ENCODE measurements at regions not wholly inside any gene's neighbourhood (a gene's known extent, or its start where the extent isn't known, plus 50 kb on each side); places are given as distances from the start of the nearest gene placed in this dataset.

- Histone ChIP-seq H3K9ac (ENCODE audit: control insufficient read depth, extremely low read depth, insufficient read depth, low read length) (no peak overlapping the region), H3K79me2 (ENCODE audit: control insufficient read depth, insufficient read depth, low read length) (no peaks in the 10 kb centered on the region), H3K36me3 (ENCODE audit: control insufficient read depth in 2 of 2, extremely low read depth in 1 of 2, insufficient read depth in 2 of 2, low read length in 2 of 2) (no peaks in the 10 kb centered on the region), H3K4me1 (ENCODE audit: control insufficient read depth, extremely low read depth, insufficient read depth, low read length) (peaks cover 24% of the 10 kb centered on the region), H3K9me1 (ENCODE audit: control insufficient read depth, extremely low read depth, insufficient read depth, low read length) (no peaks in the 10 kb centered on the region), H3K4me2 (ENCODE audit: control insufficient read depth, extremely low read depth, insufficient read depth, low read depth, low read length) (peak overlapping the region; percentile 42), H3K27me3 (ENCODE audit: control insufficient read depth, extremely low read depth, insufficient read depth, low read length) (no peaks in the 10 kb centered on the region), H4K20me1 (ENCODE audit: control insufficient read depth, extremely low read depth, insufficient read depth, low read length) (no peaks in the 10 kb centered on the region), H2AFZ (ENCODE audit: control insufficient read depth, low read length) (no peak overlapping the region), H3K4me3 (ENCODE audit: control insufficient read depth in 2 of 3, extremely low read depth in 1 of 3, insufficient read depth in 2 of 3, low read depth in 1 of 3, low read length in 3 of 3) (peak overlapping the region in 1 of 3 experiments; percentile 9), H3K9me3 (ENCODE audit: control insufficient read depth, low read depth, low read length) (no peaks in the 10 kb centered on the region), H3K27ac (ENCODE audit: control insufficient read depth, insufficient read depth, low read length) (no peak overlapping the region)
- peak; percentile 49 for DNase-seq (ENCODE audit: low read depth, low spot score)
- FAIRE-seq, result peak; percentile 76
- no peak for TF ChIP-seq EZH2 (IDR thresholded peaks at IDR 0.05; ENCODE audit: low read length)
- TF ChIP-seq CTCF (optimal IDR thresholded peaks at IDR 0.05 in 1 of 3, IDR thresholded peaks at IDR 0.05 in 1 of 3, conservative IDR thresholded peaks at IDR 0.05 in 1 of 3; ENCODE audit: extremely low read depth in 1 of 3, insufficient read depth in 2 of 3, low read length in 3 of 3), result no peak
- dilution Hi-C loops (cut with MboI; ENCODE audit: extremely low pct_ligation_motif_present, low sequenced_read_pairs), result no loop called here
Measured at GRCh38 chr14:45679853-45680252, 426.9 kb upstream of the MIS18BP1 start.

- Histone ChIP-seq H3K4me1 (ENCODE audit: control insufficient read depth, extremely low read depth, insufficient read depth, low read length) (peaks cover 24% of the 10 kb centered on the region), H3K9ac (ENCODE audit: control insufficient read depth, extremely low read depth, insufficient read depth, low read length) (no peak overlapping the region)
Measured at GRCh38 chr14:45678163-45678562, 425.2 kb upstream of the MIS18BP1 start.

More at GRCh38 chr14:45678163-45678562, 425.2 kb upstream of the MIS18BP1 start:
- H3K4me3 ChIP-seq (ENCODE audit: control insufficient read depth in 2 of 3, extremely low read depth in 1 of 3, insufficient read depth in 2 of 3, low read depth in 1 of 3, low read length in 3 of 3), result no peak overlapping the region
- H3K4me2 ChIP-seq (ENCODE audit: control insufficient read depth, extremely low read depth, insufficient read depth, low read depth, low read length), result no peak overlapping the region
- no peaks in the 10 kb centered on the region for H3K27me3 ChIP-seq (ENCODE audit: control insufficient read depth, extremely low read depth, insufficient read depth, low read length)
- no peaks in the 10 kb centered on the region for H3K9me3 ChIP-seq (ENCODE audit: control insufficient read depth, low read depth, low read length)
- no peaks in the 10 kb centered on the region for H3K9me1 ChIP-seq (ENCODE audit: control insufficient read depth, extremely low read depth, insufficient read depth, low read length)
- H3K36me3 ChIP-seq (ENCODE audit: control insufficient read depth in 2 of 2, extremely low read depth in 1 of 2, insufficient read depth in 2 of 2, low read length in 2 of 2), result no peaks in the 10 kb centered on the region
- H4K20me1 ChIP-seq (ENCODE audit: control insufficient read depth, extremely low read depth, insufficient read depth, low read length), result no peaks in the 10 kb centered on the region
- TF ChIP-seq EZH2 (IDR thresholded peaks at IDR 0.05; ENCODE audit: low read length), result no peak
- TF ChIP-seq CTCF (optimal IDR thresholded peaks at IDR 0.05 in 1 of 3, IDR thresholded peaks at IDR 0.05 in 1 of 3, conservative IDR thresholded peaks at IDR 0.05 in 1 of 3; ENCODE audit: extremely low read depth in 1 of 3, insufficient read depth in 2 of 3, low read length in 3 of 3), result no peak
- H3K79me2 ChIP-seq (ENCODE audit: control insufficient read depth, insufficient read depth, low read length), result no peaks in the 10 kb centered on the region
- dilution Hi-C loops (cut with MboI; ENCODE audit: extremely low pct_ligation_motif_present, low sequenced_read_pairs), result no loop called here
- no peak for DNase-seq (ENCODE audit: low read depth, low spot score)
- no peak overlapping the region for H3K27ac ChIP-seq (ENCODE audit: control insufficient read depth, insufficient read depth, low read length)
- H2AFZ ChIP-seq (ENCODE audit: control insufficient read depth, low read length), result no peak overlapping the region
- no peak for FAIRE-seq
